ENCODE measurements at regions not wholly inside any gene's neighbourhood (a gene's known extent, or its start where the extent isn't known, plus 50 kb on each side); places are given as distances from the start of the nearest gene placed in this dataset.
"Not testable (repeated sequence)": the region's sequence is repeated elsewhere in the genome, so short reads cannot be mapped to it uniquely, and the experiment has no call there.

DNA sequence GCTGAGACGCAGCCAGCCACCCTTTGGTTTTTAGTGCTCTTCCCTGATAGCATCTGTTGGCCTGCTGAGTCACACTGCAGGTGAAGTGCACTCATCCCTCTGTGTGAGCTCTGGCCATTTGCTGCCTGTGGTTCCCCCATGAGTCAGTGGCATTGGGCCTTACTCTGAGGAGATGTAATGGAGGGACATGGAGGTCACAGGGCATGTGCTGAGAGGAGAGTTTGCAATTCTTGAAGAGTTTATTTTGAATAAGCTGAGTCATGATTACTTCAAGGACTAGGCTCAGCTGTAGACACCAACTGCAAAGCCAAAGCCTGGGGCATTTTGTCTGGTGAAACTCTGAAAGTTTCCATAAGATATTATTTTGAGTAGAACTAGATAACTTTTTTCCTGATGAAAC, 200.3 kb downstream of the BCL2L11 start:
- DNase-seq = not testable (repeated sequence)

DNA sequence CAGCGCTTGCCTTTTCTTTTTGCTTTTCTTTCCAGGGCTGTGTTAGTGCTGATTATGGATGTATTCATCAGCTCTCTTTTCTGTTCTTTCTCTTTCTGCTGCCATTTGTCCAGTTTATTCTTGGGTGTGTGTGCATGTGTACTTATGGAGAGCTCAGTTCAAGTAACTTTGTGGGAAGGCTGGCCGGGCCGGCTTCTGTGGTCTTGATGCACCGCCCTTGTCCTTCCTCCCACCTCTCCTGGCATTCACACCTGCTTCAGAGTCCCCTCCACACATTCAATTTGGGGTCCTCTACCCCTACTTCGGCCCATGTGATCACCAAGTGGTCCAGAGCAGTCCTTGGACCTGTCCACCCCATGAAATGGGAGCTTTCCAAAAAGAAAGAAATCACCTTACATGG, 202.7 kb downstream of the BCL2L11 start:
- DNase-seq = not testable (repeated sequence)

DNA sequence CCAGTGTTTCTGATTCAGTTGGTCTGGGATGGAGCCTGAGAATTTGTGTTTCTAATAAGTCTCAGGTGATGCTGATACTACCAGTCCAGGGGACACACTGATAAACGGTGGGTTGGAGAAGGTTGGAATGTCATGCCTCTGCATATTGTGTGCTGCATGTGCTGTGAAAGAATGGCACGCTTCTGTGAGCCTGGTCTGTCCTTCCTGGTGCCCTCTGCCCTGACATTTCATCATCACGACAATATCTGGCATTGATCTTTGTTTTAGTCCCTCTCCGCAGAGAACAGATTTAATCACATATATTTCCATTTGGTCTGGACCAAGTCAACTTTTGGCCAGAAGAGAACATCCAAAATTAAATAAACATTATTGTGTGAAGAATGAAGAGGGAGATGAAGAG, 207.0 kb downstream of the BCL2L11 start:
- DNase-seq = not testable (repeated sequence)

DNA sequence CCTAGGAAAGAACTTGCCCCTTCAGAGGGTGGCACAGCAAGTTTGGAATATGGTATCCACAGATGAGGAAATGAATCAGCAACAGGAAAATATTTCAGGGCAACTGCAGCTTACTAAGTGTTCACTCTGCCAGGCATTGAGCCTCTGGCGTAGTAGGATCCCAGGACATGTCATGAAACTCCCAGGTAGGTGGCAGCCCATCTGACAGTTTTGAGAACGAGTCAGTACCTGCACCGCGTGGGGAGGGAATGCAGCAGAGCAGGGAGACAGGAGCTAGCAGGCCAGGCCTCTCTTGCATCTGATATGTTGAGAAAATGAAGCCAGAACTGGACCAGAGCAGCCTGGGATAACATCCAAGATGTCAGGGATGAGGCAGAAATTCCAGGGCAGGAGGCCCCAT, 208.6 kb downstream of the BCL2L11 start:
- DNase-seq = not testable (repeated sequence)

DNA sequence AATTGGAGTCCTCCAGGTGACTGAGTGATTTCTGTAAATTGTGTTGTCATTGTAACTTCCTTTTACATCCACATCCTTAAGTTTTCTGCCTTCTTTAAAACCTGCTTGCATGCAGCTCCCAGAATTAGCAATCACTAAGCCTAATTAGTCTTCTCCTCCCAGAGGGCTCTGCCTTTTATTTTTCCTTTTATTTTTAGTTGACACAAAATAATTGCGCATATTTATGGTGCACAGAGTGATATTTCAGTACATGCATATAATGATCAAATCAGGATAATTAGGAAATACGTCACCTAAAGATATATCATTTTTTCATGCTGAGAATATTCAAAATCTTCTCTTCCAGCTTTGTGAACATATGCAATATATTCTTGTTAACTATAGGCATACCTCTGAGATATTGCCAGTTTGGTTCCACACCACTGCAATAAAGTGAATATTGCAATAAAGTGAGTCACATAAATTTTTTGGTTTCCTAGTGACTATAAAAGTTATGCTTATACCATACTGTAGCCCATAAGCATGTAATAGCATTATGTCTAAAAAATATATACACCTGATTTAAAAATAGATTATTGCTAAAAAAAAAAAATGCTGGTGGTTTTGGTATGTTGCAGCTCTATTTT, 210.5 kb downstream of the BCL2L11 start:
- not testable (repeated sequence) for DNase-seq

DNA sequence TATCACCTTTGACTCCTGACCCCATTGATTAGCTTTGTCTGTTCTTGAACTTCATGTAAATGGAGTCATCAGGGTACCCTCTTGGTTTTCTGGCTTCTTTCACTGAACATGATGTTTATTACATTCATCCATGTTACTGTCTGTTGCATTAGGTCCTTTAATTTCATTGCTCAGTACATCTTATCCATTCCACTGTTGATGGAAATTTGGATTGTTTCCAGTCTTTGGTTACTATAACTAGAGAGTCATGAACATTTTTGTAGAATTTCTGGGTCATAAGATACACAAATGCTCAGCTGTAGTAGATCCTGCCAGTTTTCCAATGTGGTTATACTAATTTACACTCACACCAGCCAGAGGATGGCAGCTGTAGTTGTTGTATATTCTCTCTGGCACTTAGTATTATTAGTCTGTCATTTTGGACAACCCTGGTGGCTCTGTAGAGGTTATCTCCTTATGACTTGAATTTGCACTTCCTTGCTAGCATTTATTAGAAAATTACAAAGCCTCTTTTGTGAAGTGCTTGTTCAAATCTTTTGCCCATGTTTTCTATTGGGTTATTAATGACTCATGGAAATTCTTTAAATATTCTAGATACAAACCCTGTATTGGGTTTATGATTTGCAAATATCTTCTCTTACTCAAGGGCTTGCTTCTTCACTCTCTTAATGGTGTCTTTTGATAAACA, 214.7 kb downstream of the BCL2L11 start:
- not testable (repeated sequence) for DNase-seq

DNA sequence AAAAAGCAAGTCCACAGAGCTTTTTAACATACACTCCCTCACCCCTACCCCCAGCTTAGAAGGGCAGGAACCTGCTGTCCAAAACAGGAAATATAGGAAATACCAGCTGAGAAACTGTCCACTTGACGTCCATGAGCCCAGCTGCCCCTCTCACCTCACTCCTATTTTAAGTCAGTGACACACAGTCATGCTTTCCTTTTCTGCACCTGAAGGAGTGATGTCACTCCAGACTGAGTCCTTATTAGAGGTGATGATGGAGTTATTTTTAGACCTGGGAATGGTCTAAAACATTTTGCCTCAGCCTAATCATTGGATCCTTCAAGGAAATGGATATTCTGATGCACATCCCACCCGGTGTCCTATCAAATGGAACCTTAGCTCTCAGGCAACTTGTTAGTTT, 217.8 kb downstream of the BCL2L11 start:
- DNase-seq = not testable (repeated sequence)

DNA sequence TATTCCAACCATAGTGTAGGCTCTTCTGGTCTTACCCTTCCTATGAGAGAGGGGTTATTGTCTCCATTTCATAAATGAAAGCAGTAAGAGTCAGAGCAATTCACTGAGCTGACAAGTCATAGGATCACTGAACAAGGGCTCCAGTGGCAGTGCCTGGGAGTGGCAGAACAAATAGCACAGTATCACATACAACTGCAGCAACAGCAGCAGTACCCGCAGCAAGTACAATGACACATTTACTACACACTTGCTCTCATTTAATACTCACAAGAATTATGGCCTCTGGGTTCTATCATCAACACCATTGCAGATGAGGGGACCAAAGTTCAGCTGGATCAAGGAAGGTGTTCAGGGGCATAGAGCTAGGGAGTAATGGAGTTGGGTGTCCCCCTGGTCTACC, 218.8 kb downstream of the BCL2L11 start:
- DNase-seq = not testable (repeated sequence)

DNA sequence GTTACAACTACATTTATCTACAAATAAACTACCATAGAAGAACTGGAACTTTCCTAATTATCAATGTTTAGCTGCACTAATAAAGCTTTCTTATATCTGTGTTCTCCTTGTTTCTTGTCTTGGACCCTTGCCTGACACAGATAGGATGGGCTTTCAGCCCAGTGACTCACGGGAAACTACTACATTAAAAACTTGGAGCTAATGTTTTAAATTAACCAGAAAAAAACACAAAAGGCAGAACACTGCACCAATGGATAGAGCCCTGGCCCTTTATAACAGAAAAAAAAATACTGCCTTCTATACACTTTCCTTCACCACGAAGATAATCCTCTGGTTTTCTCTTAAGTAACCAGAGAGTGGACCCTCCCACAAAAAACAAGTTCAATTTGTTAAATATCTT, 223.9 kb downstream of the BCL2L11 start:
- not testable (repeated sequence) for DNase-seq

DNA sequence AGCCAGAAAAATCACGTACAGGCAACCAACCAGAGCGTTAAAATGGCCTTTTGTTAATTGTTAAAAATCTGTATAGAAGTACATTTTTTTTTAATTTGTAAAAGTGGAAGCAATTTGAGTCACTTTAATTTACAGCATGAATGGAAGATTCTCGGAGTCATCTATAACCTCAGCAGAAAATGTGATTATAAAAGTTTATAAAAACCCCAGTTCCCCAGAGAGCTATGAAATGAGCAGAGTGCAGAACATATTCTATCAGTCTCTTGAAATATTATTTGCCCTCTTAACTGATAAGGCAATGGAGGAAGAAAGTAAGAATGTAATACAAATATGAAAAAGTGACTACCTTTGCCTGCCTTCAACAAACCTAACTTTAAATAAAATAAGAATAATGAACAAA, 224.7 kb downstream of the BCL2L11 start:
- DNase-seq = not testable (repeated sequence)

DNA sequence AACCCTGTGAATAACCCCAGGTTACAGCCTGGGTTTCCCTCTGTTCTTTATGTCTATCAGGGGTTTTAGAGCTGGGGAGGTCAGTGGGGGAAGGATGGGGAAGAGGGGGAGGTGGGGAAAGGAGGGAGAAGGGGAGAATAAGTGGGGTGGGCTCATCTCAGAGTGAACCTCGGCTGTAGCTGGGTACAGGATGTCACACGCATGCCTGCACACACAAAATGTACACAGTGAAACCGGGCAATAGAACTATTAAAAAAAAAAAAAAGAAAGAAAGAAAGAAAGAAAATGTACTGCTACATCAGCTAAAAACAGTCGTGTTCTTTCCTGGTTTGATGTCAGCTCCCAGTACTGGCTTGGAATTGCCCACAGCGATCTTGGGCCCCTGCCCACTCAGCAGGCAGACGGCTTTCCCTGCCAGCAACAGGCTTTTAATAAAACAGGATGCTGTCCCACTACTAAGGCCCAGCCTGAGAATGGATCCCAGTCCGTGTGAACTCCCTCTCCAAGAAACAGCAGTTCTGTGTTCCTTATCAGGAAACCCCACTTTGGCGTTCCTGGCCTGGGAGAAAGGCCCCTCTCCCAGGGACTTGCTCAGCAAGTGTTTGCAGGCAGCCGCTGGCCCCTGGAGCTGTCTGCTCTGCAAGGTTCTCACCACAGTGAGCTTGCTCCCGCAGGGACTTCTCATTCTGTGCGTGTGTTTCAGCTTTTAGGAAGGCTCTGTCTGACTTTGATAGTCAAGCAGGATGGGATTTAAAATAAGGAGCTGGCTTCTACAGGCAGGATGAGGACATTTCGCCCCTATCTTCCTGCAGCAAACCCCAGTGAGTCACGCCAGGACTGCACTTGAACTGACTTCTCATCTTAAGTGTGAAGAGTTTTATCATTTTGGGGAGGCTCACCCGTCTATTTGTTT, 225.6 kb downstream of the BCL2L11 start:
- not testable (repeated sequence) for DNase-seq

DNA sequence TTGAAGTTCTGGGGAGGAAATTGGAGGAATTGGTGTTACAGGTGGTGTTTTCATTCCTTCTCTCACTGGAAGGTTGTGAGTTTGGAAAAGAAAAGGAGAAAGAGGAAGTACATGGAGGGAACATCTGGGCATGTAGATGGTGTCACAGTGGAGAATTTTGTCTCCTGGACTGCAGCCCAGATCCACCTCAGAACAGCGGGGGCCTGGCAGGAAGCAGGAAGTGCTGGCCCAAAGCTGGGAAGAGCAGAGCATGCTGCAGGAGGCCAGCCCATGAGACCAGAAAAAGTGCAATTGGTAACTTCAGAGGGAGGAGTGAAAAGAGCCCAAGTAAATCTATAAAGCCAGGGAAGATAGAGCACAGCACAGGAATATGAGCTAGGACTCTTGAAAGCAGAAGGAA, 227.0 kb downstream of the BCL2L11 start:
- DNase-seq = not testable (repeated sequence)

DNA sequence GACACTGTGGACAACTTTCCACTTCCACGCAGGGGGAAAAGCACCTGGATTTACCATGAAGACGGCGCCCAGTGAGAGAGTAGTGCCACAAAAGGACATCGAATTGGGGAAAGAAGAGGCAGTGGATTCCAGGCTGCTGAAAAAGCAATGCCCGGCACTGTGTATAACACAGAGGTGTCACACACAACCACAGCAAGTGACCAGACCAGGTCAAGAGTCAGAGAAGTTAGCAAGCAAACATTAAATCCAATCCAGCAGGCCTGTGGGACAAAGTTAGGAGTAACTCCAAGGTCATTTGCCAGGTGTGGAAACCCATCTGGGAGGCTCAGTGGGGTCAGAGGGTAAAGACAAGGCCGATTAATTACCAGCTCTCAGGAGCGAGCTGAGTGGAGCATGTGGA, 227.6 kb downstream of the BCL2L11 start:
- not testable (repeated sequence) for DNase-seq

DNA sequence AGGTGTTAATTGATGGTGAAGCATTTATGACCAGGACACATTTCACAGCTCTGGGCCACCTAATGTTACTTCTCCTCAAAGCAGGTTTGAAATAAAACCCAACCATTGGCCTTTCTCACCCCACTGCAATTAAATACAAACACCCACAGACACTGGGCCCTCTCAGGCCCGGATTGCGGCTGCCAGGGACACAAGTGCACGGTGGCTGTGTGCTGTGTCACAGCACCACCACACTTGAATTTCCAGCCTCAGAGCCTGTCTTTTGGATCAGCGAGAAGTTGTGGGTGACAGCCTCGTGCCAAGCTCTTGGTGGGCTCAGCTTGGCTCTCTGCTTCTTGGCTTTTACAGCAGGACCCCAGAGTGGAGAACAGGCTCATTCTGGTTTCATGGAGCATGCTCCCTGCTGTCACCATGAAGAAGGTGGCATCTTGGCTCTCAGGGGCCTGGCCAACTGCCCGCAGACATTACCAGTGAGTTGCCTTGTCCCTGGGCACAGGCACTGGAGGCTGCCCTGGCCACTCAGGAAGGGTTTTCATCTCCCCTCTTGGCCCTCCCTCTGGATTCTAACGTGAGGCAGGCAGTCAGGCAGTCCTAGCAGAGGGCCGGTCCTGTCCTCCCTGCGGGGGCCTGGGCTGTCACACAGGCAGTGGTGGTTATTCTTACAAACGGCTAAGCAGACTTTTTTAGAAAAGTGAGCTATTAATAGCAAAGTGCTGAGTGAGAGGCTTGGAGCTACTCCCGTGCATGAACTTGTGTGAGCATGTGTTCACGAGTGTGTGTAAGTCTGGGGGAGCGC, 234.5 kb downstream of the BCL2L11 start:
- DNase-seq = not testable (repeated sequence)

DNA sequence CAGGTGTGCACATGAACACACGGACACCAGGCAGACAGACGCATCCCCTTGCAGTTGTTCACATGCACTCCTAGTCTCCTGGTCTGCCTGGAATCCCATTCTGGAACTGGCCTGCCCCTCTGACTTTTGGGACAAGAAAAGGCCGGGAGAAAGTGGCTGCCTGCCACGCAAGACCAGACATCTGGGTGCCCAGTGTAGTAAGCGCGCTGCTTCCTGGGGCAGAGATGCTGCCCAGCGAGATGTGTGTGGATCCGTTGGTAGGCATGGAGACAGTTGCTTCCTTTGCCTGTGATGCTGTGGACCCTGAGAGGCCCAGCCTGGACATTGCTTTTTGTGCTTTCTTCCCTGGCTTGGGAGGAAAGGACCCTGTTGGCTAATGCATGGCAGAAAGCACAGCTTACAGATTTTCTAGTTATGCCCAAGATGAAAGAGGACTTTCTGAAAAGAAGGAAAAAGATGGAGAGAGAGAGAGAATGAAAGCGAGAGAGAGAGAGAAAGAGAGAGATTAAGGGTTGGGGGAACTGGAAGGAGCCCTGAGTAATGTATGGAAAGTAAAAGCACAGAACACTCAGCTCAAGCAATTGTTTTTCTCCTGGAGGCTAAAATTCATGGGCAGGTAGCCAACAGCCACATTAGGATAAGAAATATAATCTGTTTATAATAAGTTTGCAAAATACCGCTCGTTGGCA, 235.3 kb downstream of the BCL2L11 start:
- DNase-seq = not testable (repeated sequence)

DNA sequence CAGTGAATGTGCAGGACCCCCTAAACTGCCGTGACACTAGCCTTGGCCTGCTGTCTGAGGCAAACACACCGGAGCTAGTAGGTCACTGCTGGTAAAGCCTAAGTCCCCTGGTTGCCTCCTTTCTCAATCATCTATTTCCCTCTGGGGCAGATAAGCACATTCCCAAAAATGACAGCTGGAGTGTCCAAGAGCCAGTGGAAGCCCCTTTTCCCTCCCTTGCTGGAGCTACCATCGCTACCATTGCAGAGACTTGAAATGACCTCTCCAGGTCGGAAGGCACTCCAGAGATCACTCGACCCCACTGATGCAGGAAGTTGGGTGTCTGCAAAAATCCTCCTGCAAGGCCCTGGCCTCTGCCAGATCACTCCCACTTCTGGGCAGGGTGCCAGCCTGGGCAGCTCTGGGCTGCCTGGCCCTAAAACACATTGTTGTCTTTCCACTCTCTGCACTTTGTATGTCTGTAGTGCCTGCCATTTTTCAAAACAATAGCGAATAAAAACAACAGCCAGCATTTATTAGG, 235.9 kb downstream of the BCL2L11 start:
- not testable (repeated sequence) for DNase-seq

DNA sequence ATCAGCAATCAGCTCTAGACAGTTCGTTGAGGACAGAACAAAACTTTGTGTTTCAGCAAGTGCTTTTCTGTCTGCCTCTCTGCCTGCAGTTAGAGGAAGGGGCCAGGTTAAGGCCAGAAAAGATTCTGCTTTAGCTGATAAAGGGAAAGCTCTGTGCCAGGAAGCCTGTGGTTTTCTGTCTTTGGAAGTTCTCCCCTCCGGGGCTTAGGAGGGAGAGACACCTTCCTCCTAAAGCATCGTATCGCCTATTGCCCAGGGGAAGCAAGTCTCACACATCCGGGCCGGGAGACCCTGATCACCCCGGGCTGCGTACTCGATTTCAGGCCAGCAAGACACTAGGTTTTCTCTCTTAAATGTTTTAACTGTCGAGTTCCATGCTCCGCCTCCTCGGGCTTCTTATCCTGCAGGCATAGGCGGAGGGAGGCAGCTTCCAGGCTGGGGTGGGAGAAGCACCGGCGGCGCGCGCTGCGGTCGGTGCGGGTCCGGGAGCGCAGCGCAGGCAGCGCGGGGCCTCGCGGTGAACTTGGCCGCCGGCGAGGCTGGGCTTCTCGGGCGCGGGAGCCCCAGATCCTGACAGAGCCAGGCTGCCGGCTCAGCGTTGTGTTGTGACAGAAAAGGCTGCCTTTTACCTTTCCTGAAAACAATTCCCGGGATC, 245.4 kb downstream of the BCL2L11 start:
- DNase-seq = not testable (repeated sequence)

DNA sequence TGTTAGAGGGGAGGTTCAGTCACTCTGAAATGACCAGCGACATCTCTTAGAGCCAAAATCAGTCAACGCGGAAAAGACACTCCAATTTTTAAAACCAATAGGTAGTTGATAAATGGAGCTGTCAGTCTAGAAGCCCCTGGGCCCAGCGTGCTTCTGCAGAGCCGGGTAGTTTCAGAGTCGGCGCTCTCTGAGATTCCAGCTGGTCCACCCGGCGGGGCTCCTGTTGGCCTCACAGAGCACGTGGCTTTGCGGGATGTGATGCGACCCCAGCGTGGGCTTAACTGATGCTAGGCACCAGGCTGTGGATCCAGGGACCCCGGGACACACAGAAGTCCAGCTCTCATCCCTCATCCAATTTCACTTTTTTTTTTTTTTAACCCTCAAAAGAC, 245.9 kb downstream of the BCL2L11 start:
- not testable (repeated sequence) for DNase-seq

DNA sequence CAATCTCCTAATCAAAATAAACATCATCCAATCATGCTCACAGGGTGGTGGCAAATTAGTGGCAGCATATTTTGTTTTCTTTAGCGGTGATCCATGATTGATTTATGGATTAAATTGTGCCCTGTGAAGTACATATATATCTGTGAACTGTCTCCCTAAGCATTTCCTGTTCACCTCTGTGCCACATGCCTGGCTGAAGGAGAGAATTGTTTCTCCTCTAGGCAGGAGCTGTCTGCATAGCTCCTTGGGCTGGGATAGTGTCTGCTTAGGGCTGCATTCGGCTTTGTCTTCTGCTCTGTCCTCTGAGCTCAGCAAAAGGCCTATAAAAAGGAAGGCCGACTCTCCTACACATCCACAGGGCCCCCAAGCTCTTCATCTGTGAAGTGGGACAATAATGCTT, 246.4 kb downstream of the BCL2L11 start:
- DNase-seq = not testable (repeated sequence)

DNA sequence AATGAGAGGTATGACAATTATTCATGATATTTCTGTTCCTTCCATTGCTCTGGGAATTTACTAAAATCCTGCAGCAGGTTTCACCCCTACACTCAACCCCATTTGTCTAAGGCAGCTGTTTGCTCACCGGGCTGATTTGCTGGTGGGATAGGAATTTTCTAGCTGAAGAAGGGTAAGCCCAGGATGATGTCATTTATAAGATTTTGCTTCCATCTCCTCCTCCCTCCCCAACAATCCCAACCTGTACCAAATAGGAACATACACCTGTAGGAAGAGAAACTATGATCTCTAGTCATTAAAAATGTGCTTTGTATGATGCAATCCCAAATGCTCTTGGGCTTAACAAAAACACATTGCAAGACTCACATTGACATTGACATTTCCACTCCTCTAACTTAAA, 247.2 kb downstream of the BCL2L11 start:
- not testable (repeated sequence) for DNase-seq

DNA sequence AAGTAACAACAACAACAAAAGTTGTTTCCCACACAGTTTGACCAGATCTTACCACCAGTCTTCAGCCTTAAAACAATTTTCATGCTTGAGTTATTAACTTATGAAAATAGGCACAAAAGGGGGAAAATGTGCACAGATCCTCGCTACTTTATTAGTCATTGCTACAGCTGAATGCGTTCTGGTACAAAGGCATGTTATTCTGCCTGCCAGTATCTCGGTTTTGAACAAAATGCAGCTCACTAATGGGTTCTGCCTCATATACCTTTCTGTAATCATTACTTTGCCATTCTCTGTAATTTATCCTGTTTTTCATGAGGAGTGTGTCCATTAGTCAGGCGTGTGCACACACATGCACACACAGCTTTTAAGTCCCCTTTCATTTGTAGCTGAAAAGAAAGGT, 247.6 kb downstream of the BCL2L11 start:
- DNase-seq = not testable (repeated sequence)

Measured in CD4-positive, alpha-beta T cell treated with Interleukin-4 for 1 hour (primary cell).